HL-60 (cell line): ENCODE measurements at regions not wholly inside any gene's neighbourhood (a gene's known extent, or its start where the extent isn't known, plus 50 kb on each side); places are given as distances from the start of the nearest gene placed in this dataset.

ENCODE experiments used
- DNase-seq, 2 experiments: peaks; one replicate each; pipeline ENCODE4 v3.0.0-alpha.2; 2010 to 2020; ENCODE audit warnings: low read depth in 1 of 2, low spot score in 1 of 2
- H3K27ac ChIP-seq: fragments of 250-450 bp; sonication (Bioruptor Pico); replicated peaks from 2 replicates; pipeline ENCODE4 v1.5.1; 2020; ENCODE audit warnings: mild to moderate bottlenecking, moderate library complexity
- H3K27me3 ChIP-seq: fragments of 250-450 bp; sonication (Bioruptor Pico); 2 replicates; pipeline ENCODE4 v1.5.1; 2021; ENCODE audit warnings: mild to moderate bottlenecking, moderate library complexity; ENCODE audit not compliant: insufficient read depth, poor library complexity, severe bottlenecking
- H3K4me3 ChIP-seq: replicated peaks from 2 replicates; pipeline ENCODE4 v1.5.1; 2011; ENCODE audit warnings: mild to moderate bottlenecking, control low read depth, low read length; ENCODE audit not compliant: insufficient read depth
- CTCF ChIP-seq: IDR thresholded peaks from one replicate; pipeline ENCODE4 v1.5.1; 2011; ENCODE audit warnings: low read length, control low read depth, inconsistent platforms; ENCODE audit not compliant: insufficient read depth
- GABPA ChIP-seq: IDR thresholded peaks from 2 replicates; pipeline ENCODE4 v1.6.1; 2012; ENCODE audit warnings: low read depth
- POLR2AphosphoS5 ChIP-seq: IDR thresholded peaks from 2 replicates; pipeline ENCODE4 v1.6.1; 2012; ENCODE audit warnings: low read depth
- REST ChIP-seq: IDR thresholded peaks from 2 replicates; pipeline ENCODE4 v1.6.1; 2012; ENCODE audit warnings: low read depth; ENCODE audit not compliant: insufficient replicate concordance
- SPI1 ChIP-seq: IDR thresholded peaks from 2 replicates; pipeline ENCODE4 v1.6.1; 2012; ENCODE audit warnings: low read depth, mild to moderate bottlenecking, borderline replicate concordance

- no peaks in the 10 kb centered on the region for H3K27me3 ChIP-seq
- no peak for DNase-seq
- H3K4me3 ChIP-seq: no peak overlapping the region
- TF ChIP-seq POLR2AphosphoS5 (no peak), GABPA (no peak), CTCF (no peak), SPI1 (no peak), REST (no peak)
- H3K27ac ChIP-seq: no peak overlapping the region
These were observed 690.8 kb upstream of the CELF4 start for GRCh38 chr18:38256366-38256765.

- H3K27me3 ChIP-seq: no peaks in the 10 kb centered on the region
- no peak overlapping the region for H3K4me3 ChIP-seq
- H3K27ac ChIP-seq: no peak overlapping the region
- no peak for TF ChIP-seq SPI1
- no peak for TF ChIP-seq REST
- TF ChIP-seq GABPA: no peak
- no peak for TF ChIP-seq CTCF
- TF ChIP-seq POLR2AphosphoS5: no peak
- DNase-seq: no peak
These were observed 685.4 kb upstream of the CELF4 start for GRCh38 chr18:38250971-38251370.

- H3K4me3 ChIP-seq: no peak overlapping the region
- no peak for DNase-seq
- TF ChIP-seq POLR2AphosphoS5: no peak
- no peak for TF ChIP-seq GABPA
- no peak for TF ChIP-seq SPI1
- no peak for TF ChIP-seq CTCF
- TF ChIP-seq REST: no peak
- H3K27ac ChIP-seq: no peak overlapping the region
- no peaks in the 10 kb centered on the region for H3K27me3 ChIP-seq
These were observed 678.9 kb upstream of the CELF4 start for GRCh38 chr18:38244480-38244879.
